GM23338 (cell line): ENCODE measurements at regions not wholly inside any gene's neighbourhood (a gene's known extent, or its start where the extent isn't known, plus 50 kb on each side); places are given as distances from the start of the nearest gene placed in this dataset.

Source experiments
- ATAC-seq: fragments of 200-7000 bp; cut with Tn5 transposase; 3 replicates; pipeline ENCODE4 v1.9.1; 2020
- DNase-seq: peaks from one replicate; pipeline ENCODE4 v3.0.0-alpha.2; 2015; ENCODE audit warnings: low spot score
- H2AFZ ChIP-seq: fragments of 200-600 bp; sonication (generic); 2 replicates; pipeline ENCODE4 v1.8.0; 2016; ENCODE audit warnings: antibody characterized with exemption, mild to moderate bottlenecking, moderate library complexity
- H3F3A ChIP-seq: fragments of 200-600 bp; sonication (generic); replicated peaks from 2 replicates; pipeline ENCODE4 v1.8.0; 2017; ENCODE audit warnings: antibody characterized with exemption, mixed run types, low read depth
- H3K27ac ChIP-seq: fragments of 200-600 bp; sonication (generic); 2 replicates; pipeline ENCODE4 v1.6.1; 2016; ENCODE audit warnings: low read depth
- H3K27me3 ChIP-seq: fragments of 200-600 bp; sonication (generic); 2 replicates; pipeline ENCODE4 v1.8.0; 2016; ENCODE audit warnings: mild to moderate bottlenecking, mixed run types, moderate library complexity; ENCODE audit not compliant: insufficient read depth
- H3K36me3 ChIP-seq: fragments of 200-600 bp; sonication (generic); 2 replicates; pipeline ENCODE4 v1.8.0; 2016; ENCODE audit warnings: mild to moderate bottlenecking; ENCODE audit not compliant: insufficient read depth
- H3K4me1 ChIP-seq: fragments of 200-600 bp; sonication (generic); 2 replicates; pipeline ENCODE4 v1.8.0; 2016; ENCODE audit warnings: mild to moderate bottlenecking, moderate library complexity; ENCODE audit not compliant: insufficient read depth
- H3K4me2 ChIP-seq: fragments of 200-600 bp; sonication (generic); 2 replicates; pipeline ENCODE4 v1.7.1; 2017; ENCODE audit warnings: mixed run types
- H3K4me3 ChIP-seq: fragments of 200-600 bp; sonication (generic); 2 replicates; pipeline ENCODE4 v1.6.1; 2016; ENCODE audit warnings: mixed run types
- H3K79me2 ChIP-seq: fragments of 200-600 bp; sonication (generic); replicated peaks from 2 replicates; pipeline ENCODE4 v1.8.0; 2017; ENCODE audit warnings: mild to moderate bottlenecking; ENCODE audit not compliant: insufficient read depth
- H3K9me2 ChIP-seq: fragments of 200-600 bp; sonication (generic); 2 replicates; pipeline ENCODE4 v1.8.0; 2017; ENCODE audit not compliant: insufficient read depth
- H4K20me1 ChIP-seq: fragments of 200-600 bp; sonication (generic); replicated peaks from 2 replicates; pipeline ENCODE4 v1.8.0; 2017; ENCODE audit warnings: mild to moderate bottlenecking; ENCODE audit not compliant: insufficient read depth
- H3K27ac Mint-ChIP-seq: 2 replicates; pipeline ENCODE4 v1.8.0; 2020; ENCODE audit warnings: inconsistent platforms, mild to moderate bottlenecking, moderate library complexity, mixed read lengths
- H3K27me3 Mint-ChIP-seq: 3 replicates; pipeline ENCODE4 v1.8.0; 2022; ENCODE audit warnings: low read depth, mild to moderate bottlenecking, moderate library complexity, mixed read lengths, inconsistent platforms; ENCODE audit not compliant: insufficient read depth, poor library complexity
- H3K36me3 Mint-ChIP-seq: 3 replicates; pipeline ENCODE4 v1.8.0; 2021; ENCODE audit warnings: low read depth, mild to moderate bottlenecking, inconsistent platforms, moderate library complexity, mixed read lengths
- H3K4me1 Mint-ChIP-seq: 3 replicates; pipeline ENCODE4 v1.8.0; 2020; ENCODE audit warnings: mild to moderate bottlenecking, inconsistent platforms, mixed read lengths
- H3K4me3 Mint-ChIP-seq: 3 replicates; pipeline ENCODE4 v1.8.0; 2021; ENCODE audit warnings: moderate library complexity, mild to moderate bottlenecking, inconsistent platforms, mixed read lengths
- H3K9me3 Mint-ChIP-seq: 3 replicates; pipeline ENCODE4 v1.8.0; 2020; ENCODE audit warnings: moderate library complexity, mild to moderate bottlenecking, inconsistent platforms, mixed read lengths
- CREB1 ChIP-seq: fragments of 250-450 bp; sonication (Bioruptor Pico); IDR thresholded peaks from 2 replicates; pipeline ENCODE4 v1.5.0; 2020; ENCODE audit warnings: low read depth, mild to moderate bottlenecking, moderate library complexity
- CTCF ChIP-seq, 2 experiments: fragments of 200-600 bp in 1 of 2; sonication (generic) in 1 of 2; conservative IDR thresholded peaks; 2 replicates each; pipeline versions ENCODE4 v1.5.1 to v1.6.1; 2016 to 2017; ENCODE audit warnings: antibody characterized with exemption in 2 of 2, low read depth in 2 of 2, mild to moderate bottlenecking in 2 of 2, moderate library complexity in 1 of 2
- ETS1 ChIP-seq: IDR thresholded peaks from 2 replicates; pipeline ENCODE4 v1.6.1; 2016; ENCODE audit warnings: antibody characterized with exemption
- EZH2 ChIP-seq: fragments of 200-600 bp; sonication (generic); IDR thresholded peaks from one replicate; pipeline ENCODE4 v1.8.0; 2017; ENCODE audit warnings: antibody characterized with exemption, mild to moderate bottlenecking, low read depth; ENCODE audit not compliant: unreplicated experiment
- EZH2phosphoT487 ChIP-seq: fragments of 200-600 bp; sonication (generic); IDR thresholded peaks from one replicate; pipeline ENCODE4 v1.8.1; 2018; ENCODE audit warnings: antibody characterized with exemption; ENCODE audit not compliant: unreplicated experiment
- JUNB ChIP-seq: IDR thresholded peaks from one replicate; pipeline ENCODE4 v1.6.1; 2016; ENCODE audit warnings: antibody characterized with exemption; ENCODE audit not compliant: unreplicated experiment
- NANOG ChIP-seq: IDR thresholded peaks from 2 replicates; pipeline ENCODE4 v1.6.1; 2016; ENCODE audit warnings: antibody characterized with exemption, borderline replicate concordance
- POLR2AphosphoS5 ChIP-seq: IDR thresholded peaks from 2 replicates; pipeline ENCODE4 v1.6.1; 2016; ENCODE audit warnings: antibody characterized with exemption, low read depth
- STAT1 ChIP-seq: IDR thresholded peaks from one replicate; pipeline ENCODE4 v1.6.1; 2016; ENCODE audit warnings: antibody characterized with exemption; ENCODE audit not compliant: unreplicated experiment
- ZNF114 ChIP-seq: fragments of 250-450 bp; sonication (Bioruptor Pico); IDR thresholded peaks from 2 replicates; pipeline ENCODE4 v1.5.0; 2020; ENCODE audit warnings: mild to moderate bottlenecking, moderate library complexity
- ZNF331 ChIP-seq: fragments of 250-450 bp; sonication (Bioruptor Pico); IDR thresholded peaks from 2 replicates; pipeline ENCODE4 v1.5.0; 2020; ENCODE audit warnings: low read depth, mild to moderate bottlenecking, moderate library complexity
- ZNF462 ChIP-seq: fragments of 250-450 bp; sonication (Bioruptor Pico); IDR thresholded peaks from 2 replicates; pipeline ENCODE4 v1.5.0; 2020; ENCODE audit warnings: mild to moderate bottlenecking, moderate library complexity
- TF ChIP-seq, protein P1 (sequence below): IDR thresholded peaks from one replicate; pipeline ENCODE4 v1.6.1; 2018; ENCODE audit warnings: antibody characterized with exemption; ENCODE audit not compliant: unreplicated experiment

DNA sequence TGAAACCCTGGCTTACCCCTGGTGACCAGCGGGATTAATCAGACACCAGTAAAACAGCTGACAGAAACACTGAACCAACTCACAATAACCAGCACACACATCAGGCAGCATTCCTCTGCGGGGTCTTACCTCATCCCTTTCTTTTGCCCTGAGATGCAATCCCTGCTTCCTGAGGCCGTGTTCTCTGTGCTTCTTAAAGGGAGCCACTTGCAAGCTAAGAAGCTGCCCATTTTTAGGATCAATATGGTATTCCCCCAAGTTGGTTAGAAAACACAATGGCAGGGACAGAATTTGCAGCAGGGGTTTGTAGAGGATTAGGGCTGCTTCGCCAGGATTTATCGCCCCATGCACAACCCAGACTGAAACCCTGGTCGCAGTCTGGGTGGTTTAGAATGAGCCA, 74.7 kb upstream of the OLIG2 start (continued):
- TF ChIP-seq, protein P1, sequence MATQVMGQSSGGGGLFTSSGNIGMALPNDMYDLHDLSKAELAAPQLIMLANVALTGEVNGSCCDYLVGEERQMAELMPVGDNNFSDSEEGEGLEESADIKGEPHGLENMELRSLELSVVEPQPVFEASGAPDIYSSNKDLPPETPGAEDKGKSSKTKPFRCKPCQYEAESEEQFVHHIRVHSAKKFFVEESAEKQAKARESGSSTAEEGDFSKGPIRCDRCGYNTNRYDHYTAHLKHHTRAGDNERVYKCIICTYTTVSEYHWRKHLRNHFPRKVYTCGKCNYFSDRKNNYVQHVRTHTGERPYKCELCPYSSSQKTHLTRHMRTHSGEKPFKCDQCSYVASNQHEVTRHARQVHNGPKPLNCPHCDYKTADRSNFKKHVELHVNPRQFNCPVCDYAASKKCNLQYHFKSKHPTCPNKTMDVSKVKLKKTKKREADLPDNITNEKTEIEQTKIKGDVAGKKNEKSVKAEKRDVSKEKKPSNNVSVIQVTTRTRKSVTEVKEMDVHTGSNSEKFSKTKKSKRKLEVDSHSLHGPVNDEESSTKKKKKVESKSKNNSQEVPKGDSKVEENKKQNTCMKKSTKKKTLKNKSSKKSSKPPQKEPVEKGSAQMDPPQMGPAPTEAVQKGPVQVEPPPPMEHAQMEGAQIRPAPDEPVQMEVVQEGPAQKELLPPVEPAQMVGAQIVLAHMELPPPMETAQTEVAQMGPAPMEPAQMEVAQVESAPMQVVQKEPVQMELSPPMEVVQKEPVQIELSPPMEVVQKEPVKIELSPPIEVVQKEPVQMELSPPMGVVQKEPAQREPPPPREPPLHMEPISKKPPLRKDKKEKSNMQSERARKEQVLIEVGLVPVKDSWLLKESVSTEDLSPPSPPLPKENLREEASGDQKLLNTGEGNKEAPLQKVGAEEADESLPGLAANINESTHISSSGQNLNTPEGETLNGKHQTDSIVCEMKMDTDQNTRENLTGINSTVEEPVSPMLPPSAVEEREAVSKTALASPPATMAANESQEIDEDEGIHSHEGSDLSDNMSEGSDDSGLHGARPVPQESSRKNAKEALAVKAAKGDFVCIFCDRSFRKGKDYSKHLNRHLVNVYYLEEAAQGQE, result no peak
- TF ChIP-seq POLR2AphosphoS5 (no peak), CTCF (conservative IDR thresholded peaks at IDR 0.05; ENCODE audit: low read depth in 2 of 2) (no peak), EZH2 (no peak), CREB1 (no peak), STAT1 (no peak), ZNF114 (CRISPR knock-in tag) (no peak), JUNB (no peak), ETS1 (no peak), NANOG (no peak), ZNF331 (no peak), EZH2phosphoT487 (no peak)

DNA sequence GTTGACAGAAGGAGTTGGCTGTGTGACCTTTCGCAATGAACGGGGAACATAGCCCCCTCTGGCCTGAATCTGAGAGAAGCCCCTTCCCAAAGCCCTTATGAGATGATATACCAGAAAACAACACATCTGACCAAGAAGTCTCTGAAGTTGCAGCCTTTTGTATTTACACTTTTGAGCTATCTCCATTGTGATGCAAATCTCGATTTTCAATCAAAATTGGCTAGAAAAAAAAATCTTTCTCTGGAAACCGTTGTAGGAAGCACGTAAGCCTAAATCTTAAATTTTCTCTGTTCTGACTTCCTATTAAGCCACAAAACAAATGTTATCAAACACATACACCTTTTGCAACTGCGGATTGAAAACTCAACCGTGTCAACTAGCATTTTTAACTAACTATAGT, 71.4 kb upstream of the OLIG2 start:
- Histone ChIP-seq H3K9me2 (no peaks in the 10 kb centered on the region), H3K27ac (no peak overlapping the region), H3K4me3 (peak overlapping the region; percentile 14; the same call in 1 of the 2 replicates), H3K36me3 (no peaks in the 10 kb centered on the region), H3F3A (no peaks in the 10 kb centered on the region), H3K27me3 (no peaks in the 10 kb centered on the region), H3K79me2 (no peaks in the 10 kb centered on the region), H3K4me2 (peak overlapping the region; percentile 57), H2AFZ (no peak overlapping the region), H4K20me1 (no peaks in the 10 kb centered on the region), H3K4me1 (peaks cover 50% of the 10 kb centered on the region)
- DNase-seq (no peak), ATAC-seq (no peak)
- no peak overlapping the region for H3K27ac Mint-ChIP-seq
- peaks cover 4% of the 10 kb centered on the region for H3K27me3 Mint-ChIP-seq
- H3K4me3 Mint-ChIP-seq, result peak overlapping the region; percentile 9; the same call in 1 of the 3 replicates
- no peaks in the 10 kb centered on the region for H3K9me3 Mint-ChIP-seq
- H3K4me1 Mint-ChIP-seq, result peaks cover 62% of the 10 kb centered on the region
- H3K36me3 Mint-ChIP-seq, result no peaks in the 10 kb centered on the region
- TF ChIP-seq ZNF462 (CRISPR knock-in tag) (no peak), JUNB (no peak)
